SH-SY5Y (cell line): ENCODE measurements at regions not wholly inside any gene's neighbourhood (a gene's known extent, or its start where the extent isn't known, plus 50 kb on each side); places are given as distances from the start of the nearest gene placed in this dataset.

Source experiments
- GATA2 ChIP-seq: IDR thresholded peaks from 2 replicates; pipeline ENCODE4 v1.6.1; 2011; ENCODE audit warnings: mild to moderate bottlenecking, low read depth, low read length
- GATA3 ChIP-seq: IDR thresholded peaks from 2 replicates; pipeline ENCODE4 v1.6.1; 2011; ENCODE audit warnings: low read depth, mild to moderate bottlenecking, low read length, moderate library complexity

DNA sequence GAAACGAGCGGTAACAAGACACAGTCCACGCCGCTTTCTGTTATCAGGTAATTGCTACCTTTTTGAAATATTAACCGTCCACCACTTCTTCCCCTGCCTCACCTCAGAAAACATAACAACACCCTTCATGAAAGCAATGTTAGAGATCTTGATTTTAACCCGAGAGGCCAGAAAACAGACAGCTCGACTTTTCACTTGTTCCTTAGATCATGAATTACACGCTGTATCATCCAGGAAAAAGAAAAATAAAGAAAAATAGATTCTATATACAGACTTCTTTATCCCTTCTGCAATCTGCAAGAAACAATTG is 957.1 kb upstream of the SOX9 start:
- no peak for TF ChIP-seq GATA3
- no peak for TF ChIP-seq GATA2
